ENCODE measurements at regions not wholly inside any gene's neighbourhood (a gene's known extent, or its start where the extent isn't known, plus 50 kb on each side); places are given as distances from the start of the nearest gene placed in this dataset.

- DNase-seq (ENCODE audit: low spot score), result no peak
Observed at GRCh38 chr12:45627407-45628069, 102.0 kb upstream of the ARID2 start.

- DNase-seq (ENCODE audit: low spot score), result no peak
Observed at GRCh38 chr12:45629292-45629691, 100.2 kb upstream of the ARID2 start.

GRCh38 chr12:45633733-45634132 is 95.8 kb upstream of the ARID2 start:
- DNase-seq (ENCODE audit: low spot score), result no peak

GRCh38 chr12:45634273-45634917 is 95.1 kb upstream of the ARID2 start:
- no peak for DNase-seq (ENCODE audit: low spot score)

- DNase-seq (ENCODE audit: low spot score), result no peak
Observed at GRCh38 chr12:45637242-45637641, 92.3 kb upstream of the ARID2 start.

- DNase-seq (ENCODE audit: low spot score), result no peak
Observed at GRCh38 chr12:45637706-45638105, 91.8 kb upstream of the ARID2 start.

- no peak for DNase-seq (ENCODE audit: low spot score)
Observed at GRCh38 chr12:45638386-45638785, 91.1 kb upstream of the ARID2 start.

GRCh38 chr12:45644541-45644940 is 85.0 kb upstream of the ARID2 start:
- no peak for DNase-seq (ENCODE audit: low spot score)

GRCh38 chr12:45646851-45647581 is 82.5 kb upstream of the ARID2 start:
- DNase-seq (ENCODE audit: low spot score), result no peak

- DNase-seq (ENCODE audit: low spot score), result no peak
Observed at GRCh38 chr12:45648070-45648469, 81.4 kb upstream of the ARID2 start.

- no peak for DNase-seq (ENCODE audit: low spot score)
Observed at GRCh38 chr12:45651029-45651428, 78.5 kb upstream of the ARID2 start.

GRCh38 chr12:45654002-45654665 is 75.4 kb upstream of the ARID2 start:
- DNase-seq (ENCODE audit: low spot score), result no peak

- peak; percentile 20 for DNase-seq (ENCODE audit: low spot score)
Observed at GRCh38 chr12:45655186-45655585, 74.3 kb upstream of the ARID2 start.

GRCh38 chr12:45655743-45656142 is 73.8 kb upstream of the ARID2 start:
- DNase-seq (ENCODE audit: low spot score), result no peak

GRCh38 chr12:45658020-45658419 is 71.5 kb upstream of the ARID2 start:
- DNase-seq (ENCODE audit: low spot score), result no peak

GRCh38 chr12:45660330-45660729 is 69.2 kb upstream of the ARID2 start:
- no peak for DNase-seq (ENCODE audit: low spot score)

- no peak for DNase-seq (ENCODE audit: low spot score)
Observed at GRCh38 chr12:45663455-45663854, 66.1 kb upstream of the ARID2 start.

- DNase-seq (ENCODE audit: low spot score), result no peak
Observed at GRCh38 chr12:45665941-45666340, 63.6 kb upstream of the ARID2 start.

- DNase-seq (ENCODE audit: low spot score), result no peak
Observed at GRCh38 chr12:45666396-45666795, 63.1 kb upstream of the ARID2 start.

GRCh38 chr12:45666816-45667215 is 62.7 kb upstream of the ARID2 start:
- DNase-seq (ENCODE audit: low spot score), result no peak

GRCh38 chr12:45667761-45668160 is 61.7 kb upstream of the ARID2 start:
- no peak for DNase-seq (ENCODE audit: low spot score)

- DNase-seq (ENCODE audit: low spot score), result no peak
Observed at GRCh38 chr12:45668641-45669040, 60.9 kb upstream of the ARID2 start.

Measured in SK-N-DZ (cell line).